ENCODE measurements at regions not wholly inside any gene's neighbourhood (a gene's known extent, or its start where the extent isn't known, plus 50 kb on each side); places are given as distances from the start of the nearest gene placed in this dataset.

- Histone ChIP-seq H3K27ac (ENCODE audit: low read depth, low read length) (no peak overlapping the region), H3K4me3 (ENCODE audit: insufficient read depth, low read length, poor library complexity, severe bottlenecking) (no peak overlapping the region), H3K9me2 (replicated peaks; ENCODE audit: insufficient read depth, low read length) (no peaks in the 10 kb centered on the region)
Observed at GRCh38 chr10:4701016-4701415, 125.0 kb upstream of the AKR1E2 start.

GRCh38 chr10:4699950-4700730, 125.9 kb upstream of the AKR1E2 start:
- Histone ChIP-seq H3K4me2 (ENCODE audit: low read depth, low read length, poor library complexity, severe bottlenecking) (no peak overlapping the region), H4K20me1 (ENCODE audit: low read depth, low read length) (no peaks in the 10 kb centered on the region), H3K9ac (ENCODE audit: low read length) (no peak overlapping the region), H2AFZ (ENCODE audit: low read depth, low read length, severe bottlenecking) (no peak overlapping the region), H3K4me3 (ENCODE audit: insufficient read depth, low read length, poor library complexity, severe bottlenecking) (no peak overlapping the region), H3K9me3 (ENCODE audit: insufficient read depth, low read length) (no peaks in the 10 kb centered on the region), H3K36me3 (ENCODE audit: low read length) (no peaks in the 10 kb centered on the region), H3K79me2 (ENCODE audit: insufficient read depth, low read length) (no peaks in the 10 kb centered on the region), H3K27ac (ENCODE audit: low read depth, low read length) (no peak overlapping the region), H3K9me2 (replicated peaks; ENCODE audit: insufficient read depth, low read length) (no peaks in the 10 kb centered on the region), H3F3A (ENCODE audit: insufficient read depth) (no peaks in the 10 kb centered on the region), H3K27me3 (ENCODE audit: low read length) (no peaks in the 10 kb centered on the region)
- TF ChIP-seq EZH2phosphoT487 (conservative IDR thresholded peaks at IDR 0.05; ENCODE audit: low read length): no peak
- TF ChIP-seq CTCF (IDR thresholded peaks at IDR 0.05; ENCODE audit: insufficient read depth, low read length, poor library complexity, severe bottlenecking): no peak

More at GRCh38 chr10:4701016-4701415, 125.0 kb upstream of the AKR1E2 start:
- no peaks in the 10 kb centered on the region for H3K27me3 ChIP-seq (ENCODE audit: low read length)
- H4K20me1 ChIP-seq (ENCODE audit: low read depth, low read length): no peaks in the 10 kb centered on the region
- no peaks in the 10 kb centered on the region for H3K36me3 ChIP-seq (ENCODE audit: low read length)
- H3K9me3 ChIP-seq (ENCODE audit: insufficient read depth, low read length): no peaks in the 10 kb centered on the region
- no peaks in the 10 kb centered on the region for H3K79me2 ChIP-seq (ENCODE audit: insufficient read depth, low read length)
- no peak overlapping the region for H2AFZ ChIP-seq (ENCODE audit: low read depth, low read length, severe bottlenecking)
- no peak overlapping the region for H3K4me2 ChIP-seq (ENCODE audit: low read depth, low read length, poor library complexity, severe bottlenecking)
- no peak for TF ChIP-seq CTCF (IDR thresholded peaks at IDR 0.05; ENCODE audit: insufficient read depth, low read length, poor library complexity, severe bottlenecking)
- no peak for TF ChIP-seq EZH2phosphoT487 (conservative IDR thresholded peaks at IDR 0.05; ENCODE audit: low read length)
- H3K9ac ChIP-seq (ENCODE audit: low read length): no peak overlapping the region
- H3F3A ChIP-seq (ENCODE audit: insufficient read depth): no peaks in the 10 kb centered on the region

DNA sequence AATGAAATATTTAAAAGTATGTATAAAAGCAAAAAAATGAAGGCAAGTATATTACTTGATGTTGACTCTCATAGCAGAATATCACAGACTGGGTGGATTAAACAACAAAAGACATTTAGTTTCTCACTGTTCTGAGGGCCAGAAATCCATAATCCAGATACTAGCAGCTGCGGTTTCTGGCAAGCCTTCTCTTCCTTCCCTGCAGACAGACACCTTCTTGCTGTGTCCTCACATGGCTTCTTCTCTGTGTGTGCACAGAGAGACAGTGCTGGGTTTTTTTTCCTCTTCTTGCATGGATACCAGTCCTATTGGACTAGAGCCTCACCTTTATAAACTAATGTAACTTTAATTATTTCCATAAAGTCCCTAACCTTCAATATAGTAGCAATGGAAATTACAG, 127.9 kb upstream of the AKR1E2 start:
- H3K79me2 ChIP-seq (ENCODE audit: insufficient read depth, low read length): no peaks in the 10 kb centered on the region
- H3F3A ChIP-seq (ENCODE audit: insufficient read depth): no peaks in the 10 kb centered on the region
- H2AFZ ChIP-seq (ENCODE audit: low read depth, low read length, severe bottlenecking): no peak overlapping the region
- no peaks in the 10 kb centered on the region for H3K27me3 ChIP-seq (ENCODE audit: low read length)
- no peak overlapping the region for H3K27ac ChIP-seq (ENCODE audit: low read depth, low read length)
- H4K20me1 ChIP-seq (ENCODE audit: low read depth, low read length): no peaks in the 10 kb centered on the region
- H3K4me3 ChIP-seq (ENCODE audit: insufficient read depth, low read length, poor library complexity, severe bottlenecking): no peak overlapping the region
- TF ChIP-seq CTCF (IDR thresholded peaks at IDR 0.05; ENCODE audit: insufficient read depth, low read length, poor library complexity, severe bottlenecking): no peak
- TF ChIP-seq EZH2phosphoT487 (conservative IDR thresholded peaks at IDR 0.05; ENCODE audit: low read length): no peak
- H3K9me2 ChIP-seq (replicated peaks; ENCODE audit: insufficient read depth, low read length): no peaks in the 10 kb centered on the region
- H3K36me3 ChIP-seq (ENCODE audit: low read length): no peaks in the 10 kb centered on the region
- H3K9ac ChIP-seq (ENCODE audit: low read length): no peak overlapping the region
- H3K9me3 ChIP-seq (ENCODE audit: insufficient read depth, low read length): no peaks in the 10 kb centered on the region
- H3K4me2 ChIP-seq (ENCODE audit: low read depth, low read length, poor library complexity, severe bottlenecking): no peak overlapping the region
